H9 (cell line): ENCODE measurements at regions not wholly inside any gene's neighbourhood (a gene's known extent, or its start where the extent isn't known, plus 50 kb on each side); places are given as distances from the start of the nearest gene placed in this dataset.

ENCODE experiments used
- DNase-seq: peaks from one replicate; pipeline ENCODE4 v3.0.0-alpha.2; 2017
- H2AFZ ChIP-seq: one replicate; pipeline ENCODE4 v1.6.1; 2013; ENCODE audit warnings: mild to moderate bottlenecking, low read length, control low read depth, moderate library complexity
- H2AK5ac ChIP-seq: 2 replicates; pipeline ENCODE4 v1.6.1; 2013; ENCODE audit warnings: low read length, control low read depth, mixed read lengths; ENCODE audit not compliant: insufficient read length
- H2BK120ac ChIP-seq: one replicate; pipeline ENCODE4 v1.6.1; 2013; ENCODE audit warnings: low read depth, mild to moderate bottlenecking, low read length, control low read depth, inconsistent platforms; ENCODE audit not compliant: poor library complexity, severe bottlenecking
- H2BK12ac ChIP-seq: 2 replicates; pipeline ENCODE4 v1.6.1; 2013; ENCODE audit warnings: low read length, control low read depth, mixed read lengths, low read depth; ENCODE audit not compliant: insufficient read length
- H2BK15ac ChIP-seq: 2 replicates; pipeline ENCODE4 v1.6.1; 2013; ENCODE audit warnings: low read depth, low read length, control low read depth
- H2BK20ac ChIP-seq: one replicate; pipeline ENCODE4 v1.6.1; 2013; ENCODE audit warnings: low read depth, mild to moderate bottlenecking, low read length, control low read depth, inconsistent platforms; ENCODE audit not compliant: poor library complexity, severe bottlenecking
- H2BK5ac ChIP-seq: 2 replicates; pipeline ENCODE4 v1.6.1; 2013; ENCODE audit warnings: low read length, control low read depth, mixed read lengths; ENCODE audit not compliant: insufficient read length
- H3K14ac ChIP-seq: 2 replicates; pipeline ENCODE4 v1.6.1; 2013; ENCODE audit warnings: low read length, control low read depth; ENCODE audit not compliant: insufficient read depth
- H3K18ac ChIP-seq: 2 replicates; pipeline ENCODE4 v1.6.1; 2013; ENCODE audit warnings: low read depth, mild to moderate bottlenecking, mixed read lengths, low read length, control low read depth; ENCODE audit not compliant: insufficient read length
- H3K23ac ChIP-seq: 2 replicates; pipeline ENCODE4 v1.6.1; 2013; ENCODE audit warnings: low read length, control low read depth, mixed read lengths, low read depth; ENCODE audit not compliant: insufficient read length
- H3K23me2 ChIP-seq: 2 replicates; pipeline ENCODE4 v1.6.1; 2013; ENCODE audit warnings: low read depth, mild to moderate bottlenecking, mixed read lengths, low read length, control low read depth; ENCODE audit not compliant: insufficient read length, poor library complexity, severe bottlenecking
- H3K27ac ChIP-seq: 2 replicates; pipeline ENCODE4 v1.5.1; 2013; ENCODE audit warnings: low read length, control low read depth, mixed read lengths, low read depth; ENCODE audit not compliant: insufficient read length
- H3K27me3 ChIP-seq: 2 replicates; pipeline ENCODE4 v1.6.1; 2013; ENCODE audit warnings: low read length, control low read depth, inconsistent platforms; ENCODE audit not compliant: insufficient read depth
- H3K4ac ChIP-seq: 2 replicates; pipeline ENCODE4 v1.6.1; 2013; ENCODE audit warnings: low read depth, mild to moderate bottlenecking, control low read depth, inconsistent platforms, low read length, moderate library complexity
- H3K4me1 ChIP-seq: 2 replicates; pipeline ENCODE4 v1.6.1; 2013; ENCODE audit warnings: low read length, control low read depth, inconsistent platforms; ENCODE audit not compliant: insufficient read depth
- H3K4me2 ChIP-seq: 2 replicates; pipeline ENCODE4 v1.6.1; 2013; ENCODE audit warnings: low read length, control low read depth, mixed read lengths; ENCODE audit not compliant: insufficient read length, insufficient read depth
- H3K56ac ChIP-seq: 2 replicates; pipeline ENCODE4 v1.6.1; 2013; ENCODE audit warnings: low read depth, mild to moderate bottlenecking, mixed read lengths, low read length, control low read depth; ENCODE audit not compliant: insufficient read length
- H3K79me1 ChIP-seq: 2 replicates; pipeline ENCODE4 v1.6.1; 2013; ENCODE audit warnings: low read depth, mild to moderate bottlenecking, moderate library complexity, low read length, control low read depth, inconsistent platforms; ENCODE audit not compliant: insufficient read depth, poor library complexity, severe bottlenecking
- H3K79me2 ChIP-seq: 2 replicates; pipeline ENCODE4 v1.6.1; 2013; ENCODE audit warnings: low read length, control low read depth, inconsistent platforms; ENCODE audit not compliant: insufficient read depth
- H3K9ac ChIP-seq: 2 replicates; pipeline ENCODE4 v1.6.1; 2013; ENCODE audit warnings: low read length, control low read depth, mixed read lengths; ENCODE audit not compliant: insufficient read length; ENCODE audit errors: extremely low read depth
- H3K9me3 ChIP-seq: one replicate; pipeline ENCODE4 v1.6.1; 2013; ENCODE audit warnings: low read depth, low read length, inconsistent platforms; ENCODE audit not compliant: control insufficient read depth
- H3T11ph ChIP-seq: one replicate; pipeline ENCODE4 v1.6.1; 2013; ENCODE audit warnings: mild to moderate bottlenecking, low read length, control low read depth, inconsistent platforms
- H4K20me1 ChIP-seq: one replicate; pipeline ENCODE4 v1.6.1; 2013; ENCODE audit not compliant: control insufficient read depth, insufficient read length, insufficient read depth
- H4K5ac ChIP-seq: 2 replicates; pipeline ENCODE4 v1.6.1; 2013; ENCODE audit warnings: low read depth, mild to moderate bottlenecking, mixed read lengths, low read length, control low read depth; ENCODE audit not compliant: insufficient read length
- H4K8ac ChIP-seq: replicated peaks from 2 replicates; pipeline ENCODE4 v1.6.1; 2013; ENCODE audit warnings: low read length, control low read depth, mixed read lengths, low read depth; ENCODE audit not compliant: insufficient read length
- H4K91ac ChIP-seq: 2 replicates; pipeline ENCODE4 v1.6.1; 2013; ENCODE audit warnings: low read depth, mild to moderate bottlenecking, moderate library complexity, mixed read lengths, low read length, control low read depth; ENCODE audit not compliant: insufficient read length
- H3K27ac Mint-ChIP-seq, 3 experiments: 2 replicates in 2 of 3; 3 replicates in 1 of 3; pipeline ENCODE4 v1.8.0; 2020 to 2021; ENCODE audit warnings: mixed read lengths in 3 of 3, mild to moderate bottlenecking in 1 of 3, moderate library complexity in 1 of 3
- H3K27me3 Mint-ChIP-seq: 2 replicates; pipeline ENCODE4 v1.8.0; 2021; ENCODE audit warnings: low read depth, mild to moderate bottlenecking, moderate library complexity, mixed read lengths
- H3K36me3 Mint-ChIP-seq, 3 experiments: 2 replicates in 2 of 3; 3 replicates in 1 of 3; pipeline ENCODE4 v1.8.0; 2020 to 2021; ENCODE audit warnings: low read depth in 3 of 3, mixed read lengths in 3 of 3; ENCODE audit not compliant: insufficient read depth in 1 of 3
- H3K4me1 Mint-ChIP-seq, 2 experiments: 2 replicates each; pipeline ENCODE4 v1.8.0; 2020; ENCODE audit warnings: mixed read lengths in 2 of 2
- H3K4me3 Mint-ChIP-seq, 2 experiments: 2 replicates in 1 of 2; 3 replicates in 1 of 2; pipeline ENCODE4 v1.8.0; 2020 to 2021; ENCODE audit warnings: mild to moderate bottlenecking in 2 of 2, mixed read lengths in 2 of 2, moderate library complexity in 1 of 2
- H3K9me3 Mint-ChIP-seq, 2 experiments: 2 replicates in 1 of 2; 3 replicates in 1 of 2; pipeline ENCODE4 v1.8.0; 2020; ENCODE audit warnings: mild to moderate bottlenecking in 2 of 2, mixed read lengths in 2 of 2, moderate library complexity in 1 of 2
- CTCF ChIP-seq: fragments of 200-600 bp; sonication (generic); conservative IDR thresholded peaks from 3 replicates; pipeline ENCODE4 v1.8.0; 2021; ENCODE audit warnings: antibody characterized with exemption, mild to moderate bottlenecking
- WGBS: extraction: QIAGEN DNeasy Blood & Tissue Kit; methylation state at CpG from one replicate; pipeline ENCODE4 v1.1.7; 2013; ENCODE audit warnings: missing lambda C conversion rate, low lambda C conversion rate, mixed read lengths; ENCODE audit not compliant: insufficient read length; ENCODE audit errors: extremely low coverage; 5-methylcytosine and 5-hydroxymethylcytosine counted together

- H3K9me3 Mint-ChIP-seq, result no peaks in the 10 kb centered on the region
- WGBS, result no CpG with 5 or more reads among the region's 5 CpGs
- H3K36me3 Mint-ChIP-seq, result no peaks in the 10 kb centered on the region
These were observed 470.2 kb upstream of the API5 start for GRCh38 chr11:42841556-42841955.

More at GRCh38 chr11:42841556-42841955, 470.2 kb upstream of the API5 start:
- Histone ChIP-seq H2BK5ac (no peak overlapping the region), H2BK12ac (no peak overlapping the region), H2BK120ac (no peak overlapping the region), H3K23me2 (no peaks in the 10 kb centered on the region), H2BK20ac (no peak overlapping the region), H3K4me2 (no peak overlapping the region), H3K9ac (no peak overlapping the region), H3K79me2 (no peaks in the 10 kb centered on the region), H3K27me3 (no peaks in the 10 kb centered on the region), H3T11ph (no peak overlapping the region), H4K91ac (no peak overlapping the region), H2AFZ (no peak overlapping the region), H3K14ac (no peak overlapping the region), H4K20me1 (no peaks in the 10 kb centered on the region), H3K9me3 (no peaks in the 10 kb centered on the region), H3K18ac (no peak overlapping the region), H3K23ac (no peak overlapping the region), H2AK5ac (no peak overlapping the region), H3K79me1 (no peaks in the 10 kb centered on the region), H3K4me1 (peaks cover 8% of the 10 kb centered on the region; the same call in 1 of the 2 replicates), H3K4ac (no peak overlapping the region), H3K27ac (no peak overlapping the region), H3K56ac (no peak overlapping the region), H2BK15ac (no peak overlapping the region), H4K5ac (no peak overlapping the region), H4K8ac (no peak overlapping the region)
- Mint-ChIP-seq H3K4me1 (peaks cover 25 to 26% of the 10 kb centered on the region in 2 experiments), H3K27ac (peak overlapping the region in 2 of 3 experiments; percentile 76 to 89; a peak in 3 of 7 replicates), H3K27me3 (peaks cover 1% of the 10 kb centered on the region; the same call in 1 of the 2 replicates), H3K4me3 (no peak overlapping the region; a peak in 1 of 5 replicates)
- DNase-seq, result no peak
- TF ChIP-seq CTCF, result no peak
